Activated CD8-positive, alpha-beta T cell treated with anti-CD3 and anti-CD28 coated beads, Interleukin-2, amount 10 ng/mL, durations not matched to agents 7 days and 5 days (primary cell): ENCODE measurements at regions not wholly inside any gene's neighbourhood (a gene's known extent, or its start where the extent isn't known, plus 50 kb on each side); places are given as distances from the start of the nearest gene placed in this dataset.

Experiments
- ATAC-seq: fragments of 150-1000 bp; cut with Tn5 transposase; one replicate; pipeline ENCODE4 v1.10.0; 2021; ENCODE audit warnings: moderate library complexity
- CTCF ChIA-PET: fragments of 350-600 bp; sonication (Branson Sonifier 250); formaldehyde crosslinking; loops from one replicate; lab custom pipeline; 2021; ENCODE audit warnings: antibody characterized with exemption; lab: Charles Lee
- POLR2A ChIA-PET: fragments of 350-600 bp; sonication (Branson Sonifier 250); formaldehyde crosslinking; loops from one replicate; lab custom pipeline; 2021; ENCODE audit warnings: antibody characterized with exemption; lab: Charles Lee
- DNase-seq: peaks from one replicate; pipeline ENCODE4 v3.0.0-alpha.2; 2020
- H3K27ac Mint-ChIP-seq: one replicate; pipeline ENCODE4 v1.8.0; 2021; ENCODE audit warnings: mild to moderate bottlenecking, mixed read lengths
- H3K27me3 Mint-ChIP-seq: one replicate; pipeline ENCODE4 v1.8.0; 2021; ENCODE audit warnings: low read depth, mixed read lengths
- H3K36me3 Mint-ChIP-seq: one replicate; pipeline ENCODE4 v1.8.0; 2021; ENCODE audit warnings: low read depth, mixed read lengths
- H3K4me1 Mint-ChIP-seq: one replicate; pipeline ENCODE4 v1.8.0; 2021; ENCODE audit warnings: low read depth, mixed read lengths
- H3K4me3 Mint-ChIP-seq: one replicate; pipeline ENCODE4 v1.8.0; 2021; ENCODE audit warnings: mild to moderate bottlenecking, mixed read lengths
- H3K9me3 Mint-ChIP-seq: one replicate; pipeline ENCODE4 v1.8.0; 2022; ENCODE audit warnings: mixed read lengths; ENCODE audit not compliant: insufficient read depth

- Mint-ChIP-seq H3K36me3 (no peaks in the 10 kb centered on the region), H3K27ac (no peak overlapping the region), H3K4me1 (peaks cover 3% of the 10 kb centered on the region), H3K27me3 (peaks cover 2% of the 10 kb centered on the region), H3K9me3 (no peaks in the 10 kb centered on the region), H3K4me3 (no peak overlapping the region)
- no peak for DNase-seq
- ATAC-seq: no peak
- POLR2A ChIA-PET: no interaction called here
- CTCF ChIA-PET: no interaction called here
These were observed 368.8 kb upstream of the ZMIZ1 start for GRCh38 chr10:78699971-78700370.

- Mint-ChIP-seq H3K27ac (no peak overlapping the region), H3K4me1 (peaks cover 3% of the 10 kb centered on the region), H3K36me3 (no peaks in the 10 kb centered on the region), H3K9me3 (no peaks in the 10 kb centered on the region), H3K4me3 (no peak overlapping the region), H3K27me3 (peaks cover 4% of the 10 kb centered on the region)
- ChIA-PET POLR2A (no interaction called here), CTCF (no interaction called here)
- ATAC-seq: no peak
- no peak for DNase-seq
These were observed 368.4 kb upstream of the ZMIZ1 start for GRCh38 chr10:78700413-78700812.

GRCh38 chr10:78700816-78701520, 367.8 kb upstream of the ZMIZ1 start:
- Mint-ChIP-seq H3K4me3 (no peak overlapping the region), H3K4me1 (peaks cover 3% of the 10 kb centered on the region), H3K27ac (no peak overlapping the region), H3K9me3 (no peaks in the 10 kb centered on the region), H3K27me3 (peaks cover 4% of the 10 kb centered on the region), H3K36me3 (no peaks in the 10 kb centered on the region)
- ChIA-PET POLR2A (no interaction called here), CTCF (interaction anchor here (0.6 kb wide), 1 partner anchor 36 kb away, joined by 3 read pairs; no protein-coding TSS in a partner anchor)
- ATAC-seq (no peak), DNase-seq (no peak)

- POLR2A ChIA-PET: no interaction called here
- no peak overlapping the region for H3K27ac Mint-ChIP-seq
- no peak overlapping the region for H3K4me3 Mint-ChIP-seq
- CTCF ChIA-PET: no interaction called here
- DNase-seq (no peak), ATAC-seq (no peak)
- peaks cover 4% of the 10 kb centered on the region for H3K27me3 Mint-ChIP-seq
- H3K9me3 Mint-ChIP-seq: no peaks in the 10 kb centered on the region
- H3K36me3 Mint-ChIP-seq: no peaks in the 10 kb centered on the region
- H3K4me1 Mint-ChIP-seq: peaks cover 3% of the 10 kb centered on the region
These were observed 366.6 kb upstream of the ZMIZ1 start for GRCh38 chr10:78702186-78702585.

- Mint-ChIP-seq H3K4me3 (no peak overlapping the region), H3K27me3 (peaks cover 4% of the 10 kb centered on the region), H3K36me3 (no peaks in the 10 kb centered on the region), H3K4me1 (peaks cover 3% of the 10 kb centered on the region), H3K9me3 (no peaks in the 10 kb centered on the region), H3K27ac (no peak overlapping the region)
- ATAC-seq (no peak), DNase-seq (no peak)
- POLR2A ChIA-PET: no interaction called here
- CTCF ChIA-PET: no interaction called here
These were observed 365.9 kb upstream of the ZMIZ1 start for GRCh38 chr10:78702876-78703275.

GRCh38 chr10:78703593-78703992, 365.2 kb upstream of the ZMIZ1 start:
- ChIA-PET POLR2A (no interaction called here), CTCF (no interaction called here)
- Mint-ChIP-seq H3K36me3 (no peaks in the 10 kb centered on the region), H3K9me3 (no peaks in the 10 kb centered on the region), H3K27me3 (peaks cover 4% of the 10 kb centered on the region), H3K27ac (no peak overlapping the region), H3K4me3 (no peak overlapping the region), H3K4me1 (peaks cover 3% of the 10 kb centered on the region)
- no peak for DNase-seq
- no peak for ATAC-seq

GRCh38 chr10:78706256-78706655, 362.5 kb upstream of the ZMIZ1 start:
- Mint-ChIP-seq H3K27me3 (peaks cover 5% of the 10 kb centered on the region), H3K36me3 (no peaks in the 10 kb centered on the region), H3K4me1 (no peaks in the 10 kb centered on the region), H3K27ac (no peak overlapping the region), H3K9me3 (no peaks in the 10 kb centered on the region), H3K4me3 (no peak overlapping the region)
- no peak for DNase-seq
- no peak for ATAC-seq
- ChIA-PET POLR2A (no interaction called here), CTCF (no interaction called here)

- ChIA-PET CTCF (no interaction called here), POLR2A (no interaction called here)
- Mint-ChIP-seq H3K4me3 (no peak overlapping the region), H3K4me1 (no peaks in the 10 kb centered on the region), H3K9me3 (no peaks in the 10 kb centered on the region), H3K27ac (no peak overlapping the region), H3K36me3 (no peaks in the 10 kb centered on the region), H3K27me3 (peaks cover 5% of the 10 kb centered on the region)
- ATAC-seq (no peak), DNase-seq (no peak)
These were observed 361.8 kb upstream of the ZMIZ1 start for GRCh38 chr10:78706726-78707540.

GRCh38 chr10:78707745-78708144, 361.0 kb upstream of the ZMIZ1 start:
- CTCF ChIA-PET: no interaction called here
- Mint-ChIP-seq H3K4me1 (no peaks in the 10 kb centered on the region), H3K36me3 (no peaks in the 10 kb centered on the region), H3K4me3 (no peak overlapping the region), H3K27me3 (peaks cover 3% of the 10 kb centered on the region), H3K9me3 (no peaks in the 10 kb centered on the region), H3K27ac (no peak overlapping the region)
- ATAC-seq: no peak
- no peak for DNase-seq
- POLR2A ChIA-PET: no interaction called here

GRCh38 chr10:78712147-78712546, 356.6 kb upstream of the ZMIZ1 start:
- Mint-ChIP-seq H3K27me3 (peaks cover 5% of the 10 kb centered on the region), H3K27ac (no peak overlapping the region), H3K4me3 (no peak overlapping the region), H3K36me3 (no peaks in the 10 kb centered on the region), H3K9me3 (no peaks in the 10 kb centered on the region), H3K4me1 (no peaks in the 10 kb centered on the region)
- ATAC-seq: no peak
- POLR2A ChIA-PET: no interaction called here
- CTCF ChIA-PET: no interaction called here
- no peak for DNase-seq

- no peaks in the 10 kb centered on the region for H3K36me3 Mint-ChIP-seq
- POLR2A ChIA-PET: no interaction called here
- H3K27me3 Mint-ChIP-seq: peaks cover 7% of the 10 kb centered on the region
- ATAC-seq: no peak
- no peaks in the 10 kb centered on the region for H3K9me3 Mint-ChIP-seq
- no peak overlapping the region for H3K4me3 Mint-ChIP-seq
- CTCF ChIA-PET: no interaction called here
- no peaks in the 10 kb centered on the region for H3K4me1 Mint-ChIP-seq
- DNase-seq: no peak
- no peak overlapping the region for H3K27ac Mint-ChIP-seq
These were observed 355.1 kb upstream of the ZMIZ1 start for GRCh38 chr10:78713659-78714058.

- no peaks in the 10 kb centered on the region for H3K4me1 Mint-ChIP-seq
- no peak overlapping the region for H3K27ac Mint-ChIP-seq
- CTCF ChIA-PET: no interaction called here
- ATAC-seq (no peak), DNase-seq (no peak)
- no peaks in the 10 kb centered on the region for H3K36me3 Mint-ChIP-seq
- H3K27me3 Mint-ChIP-seq: peaks cover 7% of the 10 kb centered on the region
- no peak overlapping the region for H3K4me3 Mint-ChIP-seq
- POLR2A ChIA-PET: no interaction called here
- no peaks in the 10 kb centered on the region for H3K9me3 Mint-ChIP-seq
These were observed 354.5 kb upstream of the ZMIZ1 start for GRCh38 chr10:78714225-78714624.
